Pancreas (tissue), 10 donors: ENCODE measurements at regions not wholly inside any gene's neighbourhood (a gene's known extent, or its start where the extent isn't known, plus 50 kb on each side); places are given as distances from the start of the nearest gene placed in this dataset.

ENCODE experiments used
- ATAC-seq, 4 donors: fragments of 200-7000 bp; cut with Tn5 transposase; one replicate each; pipeline versions ENCODE4 v1.8.0 to v1.9.1; 2020; ENCODE audit warnings: mild to moderate bottlenecking in 4 of 4, moderate library complexity in 4 of 4
- DNase-seq, 6 donors: peaks; one replicate each; pipeline ENCODE4 v3.0.0-alpha.2; 2020
- FAIRE-seq: peaks from 2 replicates; lab custom pipeline; 2012; peaks lifted over from hg19 to GRCh38; lab: Jason Lieb, UNC
- H3K27ac ChIP-seq, 4 donors: fragments of 200-600 bp; sonication (generic); 1 replicate in 3 of 4; 2 replicates in 1 of 4; pipeline versions ENCODE4 v1.5.0 to v1.8.0; 2020
- H3K27me3 ChIP-seq, 4 donors: fragments of 200-600 bp; one replicate each; pipeline ENCODE4 v1.8.0; 2021
- H3K36me3 ChIP-seq, 3 donors: fragments of 200-600 bp; sonication (generic) in 1 of 3; one replicate each; pipeline versions ENCODE4 v1.5.0 to v1.8.0; 2020 to 2021
- H3K4me1 ChIP-seq, 3 donors: fragments of 200-600 bp; one replicate each; pipeline ENCODE4 v1.8.0; 2021
- H3K4me3 ChIP-seq, 4 donors: fragments of 200-600 bp; sonication (generic) in 2 of 4; one replicate each; pipeline versions ENCODE4 v1.5.0 to v1.8.0; 2020 to 2021
- H3K9me3 ChIP-seq, 4 donors: fragments of 200-600 bp; one replicate each; pipeline ENCODE4 v1.8.0; 2021
- CTCF ChIP-seq, 4 donors: fragments of 200-600 bp; sonication (generic) in 3 of 4; IDR thresholded peaks; one replicate each; pipeline versions ENCODE4 v1.5.0 to v1.8.0; 2021; ENCODE audit warnings: antibody characterized with exemption in 4 of 4
- WGBS, 2 donors: extraction: QIAGEN DNeasy Blood & Tissue Kit; methylation state at CpG; one replicate each; pipeline ENCODE4 v1.1.7; 2013; 5-methylcytosine and 5-hydroxymethylcytosine counted together
- intact Hi-C, 3 donors: fragments of 100-400 bp; cut with DNase I; formaldehyde crosslinking; loops; one replicate each; pipeline versions ENCODE4 v1.11.1 to v1.14.2; 2022
- donor health status: healthy with polysubstance abuse.
- donor health status: DM: no; HTN: no; CAD: no; lungs with moderate emphysema.
- donor health status: DM: no; HTN: no; CAD: no.
- donor health status: control.
- donor health status: control.
- donor health status: Bipolar disorder and iron deficiency.
- donor health status: DM: yes; HTN: yes; CAD: no.
- donor health status: DM: no; HTN: no; CAD: no.
- donor health status: DM: no; HTN: no; CAD: no.
- donor health status: DM: yes; HTN: yes; CAD: no.

- TF ChIP-seq CTCF (IDR thresholded peaks at IDR 0.05), result no peak
- H3K36me3 ChIP-seq, result no peaks in the 10 kb centered on the region
- H3K27me3 ChIP-seq, result peaks cover 0 to 12% (median 1%) of the 10 kb centered on the region in 4 donors
- FAIRE-seq, result no peak
- no peaks in the 10 kb centered on the region for H3K4me1 ChIP-seq
- 51 to 76% methylated on average over 3 of the region's 3 CpGs for WGBS, 2 donors
- no peak for ATAC-seq
- no peaks in the 10 kb centered on the region for H3K9me3 ChIP-seq
- H3K4me3 ChIP-seq, result no peak overlapping the region
- DNase-seq, result no peak
- intact Hi-C loops, result no loop called here
- no peak overlapping the region for H3K27ac ChIP-seq
These were observed 67.0 kb upstream of the BCOR start for GRCh38 chrX:40164751-40165150.

- peak in 3 of 4 donors; percentile 15 to 30 (median 17) for TF ChIP-seq CTCF (IDR thresholded peaks at IDR 0.05)
- Histone ChIP-seq H3K4me1 (no peaks in the 10 kb centered on the region), H3K27me3 (peaks cover 0 to 3% (median 0%) of the 10 kb centered on the region in 4 donors), H3K36me3 (no peaks in the 10 kb centered on the region), H3K9me3 (no peaks in the 10 kb centered on the region), H3K4me3 (peak overlapping the region; percentile 12 to 48 (median 34)), H3K27ac (peak overlapping the region; percentile 22 to 66 (median 53))
- 1 to 5% methylated on average over 36 to 68 of the region's 68 CpGs for WGBS, 2 donors
- intact Hi-C loops, result loop anchor here in 1 of 3 donors (10.0 kb wide), 1 partner anchor 53 kb away; no protein-coding TSS in a partner anchor
- FAIRE-seq (no peak), DNase-seq (peak in 3 of 6 donors; percentile 44 to 75 (median 67)), ATAC-seq (peak; percentile 57 to 74 (median 62))
These were observed 60.4 kb upstream of the BCOR start for GRCh38 chrX:40158036-40158706.

- Histone ChIP-seq H3K9me3 (no peaks in the 10 kb centered on the region), H3K4me1 (peaks cover 0 to 1% (median 0%) of the 10 kb centered on the region in 3 donors), H3K36me3 (no peaks in the 10 kb centered on the region), H3K27me3 (peaks cover 0 to 4% (median 1%) of the 10 kb centered on the region in 4 donors), H3K27ac (peak overlapping the region; percentile 22 to 66 (median 53)), H3K4me3 (peak overlapping the region; percentile 12 to 48 (median 34))
- TF ChIP-seq CTCF (IDR thresholded peaks at IDR 0.05), result no peak
- no peak for FAIRE-seq
- peak in 1 of 6 donors; percentile 28 for DNase-seq
- WGBS, 2 donors, result 51 to 80% methylated on average over 15 of the region's 15 CpGs
- intact Hi-C loops, result loop anchor here in 1 of 3 donors (10.0 kb wide), 1 partner anchor 53 kb away; no protein-coding TSS in a partner anchor
- no peak for ATAC-seq
These were observed 59.7 kb upstream of the BCOR start for GRCh38 chrX:40157228-40158035.

GRCh38 chrX:40156470-40157227 is 58.9 kb upstream of the BCOR start:
- H3K4me1 ChIP-seq, result peaks cover 0 to 3% (median 0%) of the 10 kb centered on the region in 3 donors
- FAIRE-seq, result no peak
- H3K27ac ChIP-seq, result no peak overlapping the region
- no peak for TF ChIP-seq CTCF (IDR thresholded peaks at IDR 0.05)
- ATAC-seq, result no peak
- peaks cover 0 to 4% (median 1%) of the 10 kb centered on the region in 4 donors for H3K27me3 ChIP-seq
- DNase-seq, result peak in 1 of 6 donors; percentile 72
- H3K9me3 ChIP-seq, result no peaks in the 10 kb centered on the region
- H3K36me3 ChIP-seq, result no peaks in the 10 kb centered on the region
- no peak overlapping the region for H3K4me3 ChIP-seq
- WGBS, 2 donors, result 52 to 98% methylated on average over 41 of the region's 41 CpGs
- intact Hi-C loops, result loop anchor here in 1 of 3 donors (10.0 kb wide), 1 partner anchor 52 kb away; no protein-coding TSS in a partner anchor
